HG03103 (cell line): ENCODE measurements at regions not wholly inside any gene's neighbourhood (a gene's known extent, or its start where the extent isn't known, plus 50 kb on each side); places are given as distances from the start of the nearest gene placed in this dataset.
"Not testable (repeated sequence)": the region's sequence is repeated elsewhere in the genome, so short reads cannot be mapped to it uniquely, and the experiment has no call there.

ENCODE experiments used
- ATAC-seq: cut with Tn5 transposase; IDR thresholded peaks from one replicate; pipeline ENCODE4 v1.9.1; 2021; ENCODE audit warnings: low read depth; ENCODE audit not compliant: unreplicated experiment

GRCh38 chr16:72467157-72467759 is 295.3 kb upstream of the PMFBP1 start:
- ATAC-seq = no peak

GRCh38 chr16:72464597-72465368 is 292.8 kb upstream of the PMFBP1 start:
- no peak for ATAC-seq

- ATAC-seq = no peak
Measured at GRCh38 chr16:72464052-72464451, 292.1 kb upstream of the PMFBP1 start.

GRCh38 chr16:72458035-72458434 is 286.1 kb upstream of the PMFBP1 start:
- no peak for ATAC-seq

- no peak for ATAC-seq
Measured at GRCh38 chr16:72457243-72457940, 285.4 kb upstream of the PMFBP1 start.

- ATAC-seq = no peak
Measured at GRCh38 chr16:72455743-72456659, 284.0 kb upstream of the PMFBP1 start.

- ATAC-seq = not testable (repeated sequence)
Measured at GRCh38 chr16:72453856-72454255, 281.9 kb upstream of the PMFBP1 start.

GRCh38 chr16:72444696-72445095 is 272.7 kb upstream of the PMFBP1 start:
- ATAC-seq = no peak

GRCh38 chr16:72443809-72444208 is 271.9 kb upstream of the PMFBP1 start:
- no peak for ATAC-seq

GRCh38 chr16:72442385-72443158 is 270.6 kb upstream of the PMFBP1 start:
- ATAC-seq = no peak

- ATAC-seq = no peak
Measured at GRCh38 chr16:72437891-72438290, 265.9 kb upstream of the PMFBP1 start.

- no peak for ATAC-seq
Measured at GRCh38 chr16:72434159-72434558, 262.2 kb upstream of the PMFBP1 start.

- ATAC-seq = no peak
Measured at GRCh38 chr16:72430121-72430520, 258.2 kb upstream of the PMFBP1 start.

GRCh38 chr16:72429671-72430081 is 257.7 kb upstream of the PMFBP1 start:
- ATAC-seq = no peak

GRCh38 chr16:72428681-72429376 is 256.9 kb upstream of the PMFBP1 start:
- no peak for ATAC-seq

GRCh38 chr16:72427783-72428331 is 255.9 kb upstream of the PMFBP1 start:
- ATAC-seq = no peak

- no peak for ATAC-seq
Measured at GRCh38 chr16:72427051-72427782, 255.3 kb upstream of the PMFBP1 start.

GRCh38 chr16:72426386-72426785 is 254.4 kb upstream of the PMFBP1 start:
- no peak for ATAC-seq
